NCI-H446 (cell line): ENCODE measurements at regions not wholly inside any gene's neighbourhood (a gene's known extent, or its start where the extent isn't known, plus 50 kb on each side); places are given as distances from the start of the nearest gene placed in this dataset.

Experiments
- DNase-seq, 2 experiments: peaks; one replicate each; lab custom pipeline; 2025; lab: John Stamatoyannopoulos, UW

DNA sequence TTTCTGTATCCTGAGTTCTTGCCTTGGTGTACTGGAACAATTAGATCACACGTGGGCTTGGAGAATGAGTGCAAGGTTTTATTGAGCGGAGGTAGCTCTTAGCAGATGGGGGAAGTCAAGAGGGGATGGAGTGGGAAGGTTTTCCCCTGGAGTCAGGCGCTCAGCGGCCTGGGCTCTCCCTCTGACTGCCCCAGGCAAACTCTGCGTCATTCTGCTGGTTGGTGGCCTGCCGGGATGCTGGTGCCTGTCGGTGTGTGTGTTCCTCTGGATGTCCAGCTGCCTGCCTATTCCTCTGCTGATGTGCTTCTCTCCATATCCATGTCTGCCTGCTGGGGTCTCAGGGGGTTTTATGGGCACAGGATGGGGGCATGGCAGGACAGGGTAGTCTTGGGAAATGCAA lies 111.0 kb downstream of the TRIB2 start:
- no peak for DNase-seq

DNA sequence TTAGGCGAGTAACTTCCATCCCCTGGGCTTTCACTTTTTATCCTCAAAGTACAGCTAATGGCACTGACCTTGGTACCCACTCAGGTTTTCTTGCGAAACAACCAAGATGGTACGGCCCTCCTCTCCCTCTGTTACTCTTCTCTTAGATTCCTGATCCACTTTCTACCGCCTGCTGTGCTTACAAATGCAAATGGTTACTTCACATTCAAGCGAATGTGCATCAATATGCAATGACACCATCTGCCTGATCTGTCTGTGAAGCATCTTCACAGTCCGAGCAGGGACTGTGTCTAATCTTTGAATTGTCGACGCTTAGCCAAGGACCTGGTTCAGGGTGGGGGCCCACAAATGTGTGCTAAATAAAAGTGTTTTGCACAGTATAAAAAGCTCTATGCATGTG lies 112.2 kb downstream of the TRIB2 start:
- DNase-seq: no peak

DNA sequence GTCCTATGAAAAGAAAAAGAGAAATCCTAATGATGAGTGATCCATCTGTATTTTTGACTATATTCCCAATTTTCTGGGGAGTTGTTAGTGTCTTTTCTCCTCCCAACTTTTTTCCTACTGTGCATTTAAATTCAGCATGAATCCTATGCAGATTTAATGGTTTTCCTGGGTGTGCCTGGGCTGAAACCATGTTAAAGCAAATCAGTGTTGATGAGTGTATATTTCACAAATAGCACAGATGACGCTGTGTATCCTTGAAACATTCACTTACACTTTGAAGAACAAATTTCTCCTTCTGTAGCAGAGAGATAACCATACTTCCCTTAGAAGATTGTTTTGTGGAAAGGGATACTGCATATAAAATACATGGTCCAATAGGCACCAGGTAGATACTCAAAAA lies 114.3 kb downstream of the TRIB2 start:
- DNase-seq: no peak

DNA sequence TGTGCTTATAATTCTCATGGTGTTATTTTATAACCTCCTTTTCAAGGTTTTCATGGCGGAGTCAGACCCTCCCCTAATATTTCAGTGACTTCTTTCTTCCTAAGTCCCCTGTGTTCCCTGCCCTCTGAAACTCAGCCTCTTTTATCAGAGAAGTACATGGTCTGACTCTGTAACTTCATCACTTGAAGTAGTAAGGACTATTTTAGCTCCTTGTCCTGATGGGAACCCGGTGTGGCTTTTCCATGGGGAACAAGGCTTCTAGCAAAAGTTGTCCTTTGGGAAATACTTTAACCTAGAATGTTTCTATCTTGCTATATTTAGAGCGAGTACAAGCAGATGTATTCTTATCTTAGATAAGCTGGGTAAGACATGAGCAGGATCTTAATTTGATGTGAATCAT lies 117.5 kb downstream of the TRIB2 start:
- no peak for DNase-seq

DNA sequence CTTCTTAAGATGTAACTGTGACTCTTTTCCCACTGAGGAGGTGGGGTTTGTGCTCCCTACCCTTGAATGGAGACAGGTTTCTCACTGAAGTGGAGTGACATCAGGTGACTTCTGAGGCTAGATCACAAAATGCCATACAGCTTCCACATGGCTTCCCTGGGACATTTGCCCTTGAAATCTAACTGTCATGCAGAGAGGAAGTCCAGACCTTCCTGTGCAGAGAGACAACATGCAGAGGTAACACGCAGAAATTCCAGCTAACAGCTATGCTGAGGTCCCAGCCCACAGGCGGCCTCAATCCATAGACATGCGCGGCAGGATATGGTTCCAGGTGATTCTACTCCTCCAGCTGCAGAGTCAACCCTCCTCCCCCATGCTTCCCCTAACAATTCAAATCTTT lies 119.0 kb downstream of the TRIB2 start:
- no peak for DNase-seq

DNA sequence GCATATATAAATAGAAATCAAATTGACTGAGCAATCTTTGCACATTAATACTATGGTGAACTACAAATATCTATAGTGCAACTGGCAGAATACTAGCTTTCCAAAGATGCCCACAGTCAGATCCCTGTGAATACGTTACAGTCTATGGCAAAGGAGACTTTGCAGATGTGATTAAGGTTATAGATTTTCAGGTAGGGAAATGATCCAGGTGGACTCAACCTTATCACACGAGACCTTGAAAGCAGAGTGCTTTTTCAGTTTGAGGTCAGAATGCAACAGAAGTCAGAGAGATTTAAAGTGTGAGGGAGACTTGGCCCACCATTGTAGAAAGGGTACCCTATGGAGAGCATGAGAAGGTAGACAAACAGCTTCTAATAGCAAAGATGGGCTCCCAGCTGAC lies 122.6 kb downstream of the TRIB2 start:
- DNase-seq: no peak

DNA sequence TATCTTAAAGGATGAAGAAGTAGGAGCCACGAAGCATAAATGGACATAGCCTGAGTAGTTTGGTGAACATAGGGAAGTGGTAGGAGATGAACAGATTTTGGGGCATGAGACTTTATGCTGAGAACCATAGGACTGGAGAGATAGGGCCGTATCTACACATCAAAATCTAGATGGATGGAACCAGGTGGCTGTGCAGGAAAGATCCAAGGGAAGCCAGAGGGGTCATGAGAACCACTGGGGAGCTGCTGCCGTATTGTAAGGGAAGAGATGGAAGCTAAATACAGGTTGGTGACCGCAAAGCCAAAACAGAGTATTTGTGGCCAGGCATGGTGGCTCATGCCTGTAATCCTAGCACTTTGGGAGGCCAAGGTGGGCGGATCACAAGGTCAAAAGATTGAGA lies 124.3 kb downstream of the TRIB2 start:
- DNase-seq: no peak

DNA sequence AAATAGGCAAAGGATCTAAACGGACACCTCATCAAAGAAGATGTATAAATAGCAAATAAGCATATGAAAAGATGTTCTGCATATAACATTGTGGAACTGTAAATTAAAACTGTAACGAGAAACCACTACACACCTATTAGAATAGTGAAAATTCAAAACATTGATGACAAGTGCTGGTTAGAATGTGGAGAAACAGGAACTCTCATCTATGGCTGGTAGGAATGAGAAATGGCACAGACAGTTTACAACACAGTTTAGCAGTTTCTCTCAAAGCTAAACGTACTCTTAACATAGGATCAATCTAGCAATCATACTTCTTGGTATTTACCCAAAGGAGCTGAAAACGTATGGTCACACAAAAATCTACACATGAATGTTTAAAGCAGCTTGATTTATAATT lies 126.2 kb downstream of the TRIB2 start:
- DNase-seq: no peak

DNA sequence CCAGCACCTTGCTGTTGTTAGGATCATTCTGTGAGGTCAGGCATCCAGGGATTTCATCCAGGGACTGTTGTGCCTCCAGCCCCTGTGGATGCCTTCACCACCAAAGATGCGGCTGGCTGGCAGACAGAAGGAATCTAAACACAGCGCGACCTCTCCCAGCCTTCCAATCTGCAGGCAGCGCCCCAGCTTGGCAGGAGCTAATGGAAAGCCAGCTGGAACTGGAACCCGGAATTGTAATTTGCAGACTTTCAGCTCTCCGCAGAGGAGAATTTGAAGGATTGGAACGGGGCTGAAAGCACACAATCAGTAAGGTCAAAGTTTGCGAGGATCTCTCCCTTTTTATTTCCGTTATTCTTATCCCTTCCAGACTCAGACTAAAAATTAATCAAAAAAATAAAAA lies 127.8 kb downstream of the TRIB2 start:
- DNase-seq: peak in 1 of 2 experiments; percentile 3

DNA sequence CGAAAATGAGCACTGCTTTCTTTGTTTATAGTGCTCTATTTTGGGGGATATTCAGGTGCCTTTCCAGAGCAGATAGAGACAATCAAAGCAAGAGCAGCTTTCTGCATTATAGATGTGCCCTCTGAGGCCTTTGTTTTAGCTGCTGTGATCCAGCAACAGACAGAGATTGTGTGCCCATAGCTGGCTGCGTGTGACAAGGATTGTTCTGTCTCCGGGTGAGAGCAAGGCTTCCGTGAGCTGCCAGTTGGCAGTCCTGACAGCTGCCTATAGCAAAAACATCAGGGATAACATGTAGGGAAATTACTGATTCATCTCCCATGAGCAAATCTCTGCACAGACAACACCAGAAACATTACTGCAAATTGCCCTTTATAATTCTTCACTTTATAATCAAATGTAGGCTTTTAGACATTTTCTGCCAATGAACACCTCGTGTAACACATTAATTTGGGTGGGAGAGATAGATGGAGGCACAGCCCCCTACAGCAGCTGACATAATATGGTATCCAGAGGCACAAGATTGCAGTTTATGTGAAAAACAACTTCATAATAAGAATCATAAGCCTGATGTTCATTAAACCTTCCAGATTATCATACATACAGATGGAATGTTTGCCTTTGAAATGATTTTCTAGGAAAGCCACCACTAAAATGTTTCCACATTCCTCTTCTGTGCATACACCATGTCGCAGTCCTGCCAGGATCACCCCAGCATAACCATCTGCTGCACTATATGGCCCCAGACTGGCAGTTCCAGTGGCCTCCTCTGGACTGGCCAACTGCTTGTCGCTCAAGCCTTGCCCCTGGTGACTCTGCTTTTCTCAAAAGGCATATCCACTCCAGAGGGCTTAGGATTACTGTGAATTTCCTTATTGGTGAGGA lies 131.2 kb downstream of the TRIB2 start:
- no peak for DNase-seq

DNA sequence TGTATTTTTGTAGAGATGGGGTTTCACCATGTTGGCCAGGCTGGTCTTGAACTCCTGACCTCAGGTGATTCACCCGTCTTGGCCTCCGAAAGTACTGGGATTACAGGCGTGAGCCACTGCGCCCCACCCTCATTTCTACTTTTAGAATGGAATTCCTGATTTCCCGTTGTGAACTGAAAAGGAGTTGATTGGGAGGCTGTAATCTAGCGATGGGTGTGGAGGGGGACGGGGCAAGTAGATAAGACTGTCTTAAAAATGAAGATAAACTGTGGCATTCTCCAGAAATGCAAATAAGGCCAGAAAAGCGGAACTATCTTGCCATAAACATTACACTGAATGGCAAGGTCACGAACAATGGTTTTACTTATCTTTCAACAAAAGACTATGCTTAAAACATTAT lies 135.4 kb downstream of the TRIB2 start:
- no peak for DNase-seq

DNA sequence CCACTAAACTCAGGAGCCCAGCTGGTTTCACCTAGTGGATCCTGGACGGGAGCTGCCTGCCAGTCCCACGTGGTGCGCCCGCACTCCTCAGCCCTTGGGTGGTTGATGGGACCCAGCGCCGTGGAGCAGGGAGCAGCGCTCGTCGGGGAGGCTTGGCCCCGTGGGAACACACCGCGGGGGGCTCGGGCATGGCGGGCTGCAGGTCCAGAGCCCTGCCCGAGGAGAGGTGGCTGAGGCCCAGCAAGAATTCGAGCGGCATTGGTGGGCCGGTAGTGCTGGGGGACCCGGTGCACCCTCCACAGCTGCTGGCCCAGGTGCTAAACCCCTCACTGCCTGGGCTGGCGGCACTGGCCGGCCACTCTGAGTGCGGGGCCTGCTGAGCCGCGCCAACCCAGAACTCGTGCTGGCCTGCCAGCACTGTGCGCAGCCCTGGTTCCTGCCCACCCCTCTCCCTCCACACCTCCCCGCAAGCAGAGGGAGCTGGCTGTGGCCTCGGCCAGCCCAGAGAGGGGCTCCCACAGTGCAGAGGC lies 137.3 kb downstream of the TRIB2 start:
- no peak for DNase-seq

DNA sequence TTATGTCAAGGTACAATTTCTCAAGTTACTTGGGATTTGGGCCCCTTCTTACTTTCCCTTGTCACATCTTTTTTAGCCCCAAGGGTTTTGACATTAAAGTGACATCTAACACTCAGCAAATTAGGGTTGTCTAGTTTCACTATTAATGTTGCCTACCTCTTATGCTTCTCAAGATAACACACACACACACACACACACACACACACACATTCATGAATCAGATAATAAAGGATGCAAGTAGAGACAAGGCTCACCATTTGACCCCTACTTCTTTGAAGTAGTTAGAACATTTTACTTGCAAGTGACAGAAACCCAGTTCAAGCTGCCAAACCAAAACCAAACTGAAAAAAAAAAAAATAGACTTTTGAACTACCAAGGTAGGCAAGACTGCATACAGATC lies 138.8 kb downstream of the TRIB2 start:
- no peak for DNase-seq

DNA sequence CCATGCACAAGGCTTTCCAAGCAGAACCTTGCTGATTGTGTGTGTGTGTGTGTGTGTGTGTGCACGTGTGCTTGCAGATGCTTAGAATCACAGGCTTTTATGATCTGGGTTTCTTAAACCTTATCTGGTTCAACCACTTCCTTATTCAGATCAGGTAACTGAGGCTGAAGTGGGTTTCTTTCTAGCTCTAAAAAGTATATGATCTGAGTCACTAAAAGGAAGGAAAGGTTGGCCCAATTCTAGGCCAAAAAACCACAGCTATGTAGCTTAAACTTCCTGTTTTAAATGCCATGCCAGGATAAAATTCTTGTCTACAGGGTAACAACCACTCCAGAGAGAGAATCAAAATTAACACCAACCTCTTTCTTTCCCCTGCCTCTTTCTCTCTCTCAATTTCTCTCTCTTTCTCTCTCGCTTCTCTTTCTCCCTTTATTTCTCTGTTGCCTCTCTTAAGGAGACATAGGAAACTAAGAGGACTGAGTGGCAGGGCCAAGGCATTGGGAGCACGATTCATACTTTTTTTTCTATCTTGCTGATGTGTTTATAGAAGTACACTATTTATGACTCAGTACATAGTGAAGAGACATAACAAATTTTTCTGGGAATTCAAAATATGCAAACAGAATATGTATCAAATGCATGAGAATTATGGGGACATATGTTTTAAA lies 140.3 kb downstream of the TRIB2 start:
- DNase-seq: no peak

DNA sequence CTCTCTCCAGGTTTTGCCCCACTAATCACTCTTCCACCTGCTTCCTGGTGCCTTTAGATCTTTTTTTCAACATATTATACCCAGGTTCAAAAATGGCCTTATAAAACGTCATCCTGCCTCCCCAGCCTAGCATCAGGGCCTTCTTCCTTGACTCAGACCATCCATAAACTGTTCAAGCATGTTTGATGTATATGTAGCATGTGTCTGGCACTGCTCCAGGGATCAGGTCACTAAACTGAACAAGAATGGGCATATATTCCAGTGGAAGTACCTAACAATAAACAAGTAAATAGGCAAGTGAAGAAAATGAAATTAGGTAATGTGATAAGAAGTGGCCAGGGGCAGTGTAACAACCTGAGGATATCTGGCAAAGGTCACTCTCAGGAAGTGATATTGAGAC lies 141.2 kb downstream of the TRIB2 start:
- no peak for DNase-seq

DNA sequence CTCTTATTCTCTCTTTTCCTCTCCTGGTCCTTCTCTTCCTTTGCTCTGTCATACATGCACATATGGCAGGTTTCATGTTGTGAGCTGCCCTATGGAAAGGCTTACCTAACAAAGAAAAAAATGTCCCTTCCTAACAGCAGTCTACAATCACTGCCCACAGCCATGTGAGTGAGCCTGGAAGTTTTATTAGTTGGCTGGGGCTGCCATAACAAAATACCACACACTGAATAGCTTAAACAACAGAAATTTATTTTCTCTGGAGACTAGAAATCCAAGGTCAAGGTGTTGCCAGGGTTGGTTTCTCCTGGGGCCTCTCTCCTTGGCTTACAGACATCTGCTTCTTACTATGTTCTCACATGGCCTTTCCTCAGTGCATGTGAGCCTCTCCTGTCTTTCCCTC lies 142.1 kb downstream of the TRIB2 start:
- DNase-seq: no peak

DNA sequence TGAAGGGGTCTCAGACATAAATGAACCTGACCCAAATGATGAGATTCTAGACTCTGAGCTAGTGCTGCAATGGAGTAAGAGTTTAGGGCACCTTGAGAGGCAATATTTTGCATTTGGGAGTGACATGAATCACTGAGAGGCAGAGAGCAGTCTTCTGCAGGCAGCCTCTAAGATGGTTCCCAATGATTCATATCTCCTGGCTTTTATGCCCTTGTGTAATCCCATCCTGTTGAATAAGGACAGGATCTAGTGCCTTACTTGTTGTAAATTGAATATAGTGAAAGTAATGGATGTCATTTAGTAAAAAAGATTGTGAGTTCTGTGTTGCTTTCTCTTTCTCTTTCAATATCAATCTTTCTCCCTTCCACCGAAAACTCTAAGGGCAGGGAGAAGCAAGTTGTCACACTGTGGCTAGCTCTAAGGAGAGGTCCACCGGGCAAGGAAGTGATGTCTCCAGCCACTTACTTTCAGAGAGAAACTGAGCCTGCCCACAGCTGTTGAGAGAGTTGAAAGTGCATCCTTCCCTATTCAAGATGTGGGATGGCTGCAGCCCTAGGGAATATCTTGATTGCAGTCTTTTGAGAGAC lies 144.7 kb downstream of the TRIB2 start:
- no peak for DNase-seq

DNA sequence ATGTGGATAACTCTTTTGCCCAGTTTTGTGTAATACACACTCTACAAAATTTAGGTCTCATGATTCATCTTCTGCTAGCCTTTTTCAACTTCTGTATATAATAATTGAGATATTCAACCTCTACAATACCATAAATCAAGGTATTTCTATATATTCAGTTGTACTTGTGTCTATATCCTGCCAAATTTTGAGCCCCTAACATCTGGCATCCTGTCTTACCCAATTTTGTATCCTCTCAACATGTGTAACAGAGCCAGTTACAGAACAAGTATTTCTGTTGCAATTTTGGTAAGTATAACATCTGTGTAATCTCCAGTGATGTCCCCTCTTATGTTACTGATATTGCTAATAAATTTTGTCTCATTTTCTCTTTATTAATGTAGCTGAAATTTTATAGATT lies 145.8 kb downstream of the TRIB2 start:
- DNase-seq: no peak

DNA sequence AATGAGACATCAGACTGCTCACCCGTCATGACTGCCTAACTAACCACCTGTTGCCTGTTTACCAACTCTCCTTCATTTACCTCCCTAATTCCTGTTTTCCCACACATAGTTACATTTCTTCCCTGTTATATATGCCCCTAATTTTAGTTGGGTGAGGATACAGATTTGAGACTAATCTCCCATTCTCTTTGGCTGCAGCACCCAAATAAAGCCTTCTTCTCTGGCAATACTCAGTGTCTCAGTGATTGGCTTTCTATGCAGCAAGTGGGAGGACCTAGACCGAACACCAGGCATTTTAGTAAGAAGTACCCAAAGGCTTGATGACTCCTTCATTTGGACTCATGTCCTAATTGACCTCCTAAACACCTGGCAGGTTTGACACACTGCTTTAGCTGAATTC lies 147.2 kb downstream of the TRIB2 start:
- no peak for DNase-seq

DNA sequence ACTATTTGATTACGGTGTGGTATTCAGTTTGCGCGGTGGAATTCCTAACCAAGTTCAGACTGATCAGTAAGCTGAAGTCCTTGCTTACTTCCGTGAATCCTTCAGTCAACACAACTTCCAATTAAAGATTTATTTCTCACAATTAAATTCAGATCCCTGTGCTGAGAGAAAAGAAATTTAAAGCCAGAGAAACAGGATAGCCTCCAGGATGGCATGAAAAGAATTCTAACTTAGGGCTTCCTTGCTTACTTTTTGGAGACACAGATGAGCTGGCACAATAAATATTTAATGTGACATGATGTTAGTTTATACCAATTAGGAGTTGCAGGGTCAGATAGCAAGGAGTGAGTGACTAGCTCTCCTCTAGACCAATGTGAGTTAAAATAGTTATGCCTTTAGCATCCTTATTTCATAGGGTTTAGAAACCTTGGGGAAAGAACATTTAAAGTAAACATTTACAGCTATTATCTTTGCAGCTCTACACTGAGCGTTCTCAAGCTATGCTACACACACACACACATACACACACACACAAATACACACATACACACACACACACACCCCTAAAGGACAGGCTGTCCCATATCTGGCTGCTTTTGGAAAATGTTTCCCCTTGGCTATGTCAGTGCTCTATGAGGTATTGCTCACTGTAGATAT lies 151.0 kb downstream of the TRIB2 start:
- no peak for DNase-seq

DNA sequence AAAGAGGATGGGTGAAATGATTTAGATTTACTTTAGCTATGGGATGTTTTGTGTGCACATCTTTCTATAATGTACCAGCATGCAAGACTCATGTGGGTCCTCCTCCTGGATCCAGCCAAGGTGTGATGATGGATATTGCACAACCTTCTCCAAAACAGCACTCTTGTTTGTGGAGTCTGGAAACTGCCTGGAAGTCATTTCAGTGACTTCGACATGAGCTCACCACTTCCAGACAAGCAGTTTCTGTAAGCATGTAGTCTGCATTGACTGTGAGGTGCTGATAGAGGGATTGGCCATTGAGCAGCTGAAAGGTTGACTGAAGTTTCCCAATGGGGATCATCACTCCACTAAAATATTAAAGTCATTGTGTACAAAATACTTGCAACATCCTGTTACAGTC lies 154.0 kb downstream of the TRIB2 start:
- no peak for DNase-seq

DNA sequence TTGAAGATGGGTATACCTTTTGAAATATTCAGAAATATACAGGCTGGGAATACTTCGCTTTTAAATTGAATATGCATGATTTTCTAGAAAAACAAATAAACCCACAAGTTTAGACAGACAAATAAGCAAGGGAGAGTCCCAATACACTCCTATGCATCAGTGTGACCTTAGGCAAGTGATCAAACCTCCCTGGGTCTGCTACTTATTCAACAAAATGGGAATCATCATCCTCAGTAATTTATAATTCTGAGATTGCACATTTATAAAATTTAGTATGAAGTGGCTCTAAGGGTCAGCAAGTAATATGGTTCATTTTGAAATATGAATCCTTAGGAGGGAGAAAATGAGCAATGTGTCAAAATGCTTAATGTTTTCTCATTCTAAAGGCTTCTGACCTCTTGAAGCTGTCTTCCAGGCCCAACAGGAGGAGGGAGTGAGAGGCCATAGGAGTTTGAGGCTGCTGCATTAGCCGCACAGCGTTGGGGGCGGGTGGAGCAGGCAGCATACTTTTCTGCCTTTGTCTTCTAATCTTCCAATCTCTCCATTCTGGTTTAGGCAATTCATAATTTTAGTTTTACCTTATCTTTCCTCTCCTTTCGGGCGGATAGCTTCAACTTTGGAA lies 155.1 kb downstream of the TRIB2 start:
- DNase-seq: no peak
